ENCODE measurements at regions not wholly inside any gene's neighbourhood (a gene's known extent, or its start where the extent isn't known, plus 50 kb on each side); places are given as distances from the start of the nearest gene placed in this dataset.

DNA sequence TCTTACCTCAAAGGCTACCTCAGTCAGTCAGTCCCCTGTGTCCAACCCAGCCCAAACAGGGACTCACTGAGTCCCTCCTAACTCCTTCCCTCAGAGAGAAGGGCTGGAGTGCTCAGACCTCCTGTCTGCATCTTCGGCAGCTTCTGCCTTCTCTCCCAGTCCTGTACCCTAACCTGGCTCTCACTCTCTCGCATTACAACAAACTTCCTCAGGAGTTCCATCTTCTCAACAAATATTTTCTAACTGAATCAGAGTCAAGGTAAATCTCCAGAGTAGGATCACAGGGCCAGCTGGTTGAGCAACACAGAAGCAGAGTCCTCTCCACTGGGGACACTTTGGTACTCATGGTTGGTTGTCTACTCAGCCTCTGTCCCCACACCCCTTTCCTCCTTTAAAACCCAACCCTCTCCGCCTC is 92.3 kb downstream of the MRPL14 start:
- Histone ChIP-seq H3K27me3 (ENCODE audit: insufficient read depth, poor library complexity, severe bottlenecking) (no peaks in the 10 kb centered on the region), H3K27ac (replicated peaks) (no peak overlapping the region), H3K4me3 (replicated peaks; ENCODE audit: insufficient read depth, low read length) (no peak overlapping the region)
- TF ChIP-seq POLR2AphosphoS5 (IDR thresholded peaks at IDR 0.05; ENCODE audit: low read depth) (no peak), SPI1 (IDR thresholded peaks at IDR 0.05; ENCODE audit: borderline replicate concordance, low read depth) (no peak), GABPA (IDR thresholded peaks at IDR 0.05; ENCODE audit: low read depth) (no peak)
- TF ChIP-seq, protein P1, sequence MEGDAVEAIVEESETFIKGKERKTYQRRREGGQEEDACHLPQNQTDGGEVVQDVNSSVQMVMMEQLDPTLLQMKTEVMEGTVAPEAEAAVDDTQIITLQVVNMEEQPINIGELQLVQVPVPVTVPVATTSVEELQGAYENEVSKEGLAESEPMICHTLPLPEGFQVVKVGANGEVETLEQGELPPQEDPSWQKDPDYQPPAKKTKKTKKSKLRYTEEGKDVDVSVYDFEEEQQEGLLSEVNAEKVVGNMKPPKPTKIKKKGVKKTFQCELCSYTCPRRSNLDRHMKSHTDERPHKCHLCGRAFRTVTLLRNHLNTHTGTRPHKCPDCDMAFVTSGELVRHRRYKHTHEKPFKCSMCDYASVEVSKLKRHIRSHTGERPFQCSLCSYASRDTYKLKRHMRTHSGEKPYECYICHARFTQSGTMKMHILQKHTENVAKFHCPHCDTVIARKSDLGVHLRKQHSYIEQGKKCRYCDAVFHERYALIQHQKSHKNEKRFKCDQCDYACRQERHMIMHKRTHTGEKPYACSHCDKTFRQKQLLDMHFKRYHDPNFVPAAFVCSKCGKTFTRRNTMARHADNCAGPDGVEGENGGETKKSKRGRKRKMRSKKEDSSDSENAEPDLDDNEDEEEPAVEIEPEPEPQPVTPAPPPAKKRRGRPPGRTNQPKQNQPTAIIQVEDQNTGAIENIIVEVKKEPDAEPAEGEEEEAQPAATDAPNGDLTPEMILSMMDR (IDR thresholded peaks at IDR 0.05; ENCODE audit: insufficient read depth, low read length): no peak
- DNase-seq (ENCODE audit: low read depth in 1 of 2, low spot score in 1 of 2): no peak

DNA sequence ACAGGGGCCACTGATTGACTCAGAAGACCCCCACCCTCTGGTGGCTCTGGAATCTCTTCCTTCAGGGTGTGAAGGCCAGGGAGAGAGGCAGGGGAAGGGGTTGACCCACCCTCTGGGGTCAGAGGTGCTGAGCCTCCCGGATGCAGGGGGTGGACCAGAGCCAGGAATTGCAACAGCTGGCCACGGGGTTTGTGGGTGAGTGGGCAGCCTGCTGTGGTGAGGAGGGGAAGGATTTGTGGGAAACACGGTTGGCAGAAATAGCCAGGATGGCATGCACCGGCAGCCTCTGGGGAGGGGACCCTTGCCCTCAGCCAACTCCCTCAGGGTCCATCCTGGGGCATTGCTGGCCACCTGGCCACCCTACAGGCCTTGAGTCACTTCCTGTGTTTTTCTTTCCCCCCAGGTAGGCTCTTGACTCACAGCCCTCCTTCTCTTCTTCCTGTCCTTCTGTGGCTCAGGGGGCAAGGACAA is 92.8 kb downstream of the MRPL14 start:
- Histone ChIP-seq H3K27ac (replicated peaks) (no peak overlapping the region), H3K27me3 (ENCODE audit: insufficient read depth, poor library complexity, severe bottlenecking) (no peaks in the 10 kb centered on the region), H3K4me3 (replicated peaks; ENCODE audit: insufficient read depth, low read length) (no peak overlapping the region)
- TF ChIP-seq SPI1 (IDR thresholded peaks at IDR 0.05; ENCODE audit: borderline replicate concordance, low read depth) (no peak), POLR2AphosphoS5 (IDR thresholded peaks at IDR 0.05; ENCODE audit: low read depth) (peak; percentile 51; the same call in 1 of the 2 replicates)
- no peak for DNase-seq (ENCODE audit: low read depth in 1 of 2, low spot score in 1 of 2)

DNA sequence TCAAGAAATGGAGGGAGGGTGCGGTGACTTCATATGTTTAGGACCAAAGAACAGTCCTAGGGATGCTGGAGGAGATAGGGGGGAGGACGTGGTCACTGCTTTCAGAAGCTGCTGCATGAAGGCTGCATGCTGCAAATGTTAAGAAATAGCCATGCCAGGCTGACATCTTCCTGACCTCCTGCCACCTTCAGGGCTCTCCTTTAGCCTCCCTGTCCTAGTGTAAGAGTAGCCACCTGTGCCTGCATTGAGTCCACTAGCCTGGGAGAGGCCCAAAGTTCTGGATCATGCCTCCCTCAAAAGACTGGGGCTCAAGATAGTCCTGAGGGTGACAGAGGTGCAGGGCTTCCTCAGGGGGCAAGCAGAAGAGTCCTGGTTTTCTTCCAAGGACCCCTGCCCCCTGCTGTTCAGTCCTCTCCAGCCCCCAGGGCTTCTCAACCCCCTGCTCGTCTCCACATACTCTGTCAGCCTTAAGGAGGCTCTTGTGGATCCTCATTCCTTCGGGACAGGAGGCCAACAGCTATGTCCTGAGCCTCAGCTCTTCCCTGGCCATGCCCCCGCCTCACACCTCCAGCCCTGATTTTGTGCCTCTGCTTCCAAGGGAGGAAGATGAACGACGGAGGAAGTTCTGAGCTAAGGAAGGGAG is 96.3 kb downstream of the MRPL14 start:
- Histone ChIP-seq H3K27me3 (ENCODE audit: insufficient read depth, poor library complexity, severe bottlenecking) (no peaks in the 10 kb centered on the region), H3K27ac (replicated peaks) (no peak overlapping the region), H3K4me3 (replicated peaks; ENCODE audit: insufficient read depth, low read length) (no peak overlapping the region)
- no peak for DNase-seq (ENCODE audit: low read depth in 1 of 2, low spot score in 1 of 2)
- TF ChIP-seq, protein P1 (IDR thresholded peaks at IDR 0.05; ENCODE audit: insufficient read depth, low read length): no peak
- TF ChIP-seq POLR2AphosphoS5 (IDR thresholded peaks at IDR 0.05; ENCODE audit: low read depth) (no peak), GABPA (IDR thresholded peaks at IDR 0.05; ENCODE audit: low read depth) (no peak), SPI1 (IDR thresholded peaks at IDR 0.05; ENCODE audit: borderline replicate concordance, low read depth) (no peak), REST (IDR thresholded peaks at IDR 0.05; ENCODE audit: insufficient replicate concordance, low read depth) (no peak)

GRCh38 chr6:44029444-44030185 is 97.6 kb downstream of the MRPL14 start:
- DNase-seq (ENCODE audit: low read depth in 1 of 2, low spot score in 1 of 2): no peak
- Histone ChIP-seq H3K27ac (replicated peaks) (no peak overlapping the region), H3K4me3 (replicated peaks; ENCODE audit: insufficient read depth, low read length) (no peak overlapping the region), H3K27me3 (ENCODE audit: insufficient read depth, poor library complexity, severe bottlenecking) (no peaks in the 10 kb centered on the region)
- TF ChIP-seq, protein P1 (IDR thresholded peaks at IDR 0.05; ENCODE audit: insufficient read depth, low read length): no peak
- TF ChIP-seq GABPA (IDR thresholded peaks at IDR 0.05; ENCODE audit: low read depth): no peak
- TF ChIP-seq SPI1 (IDR thresholded peaks at IDR 0.05; ENCODE audit: borderline replicate concordance, low read depth): no peak
- TF ChIP-seq REST (IDR thresholded peaks at IDR 0.05; ENCODE audit: insufficient replicate concordance, low read depth): no peak
- no peak for TF ChIP-seq POLR2AphosphoS5 (IDR thresholded peaks at IDR 0.05; ENCODE audit: low read depth)
